GM18499 (cell line): ENCODE measurements at regions not wholly inside any gene's neighbourhood (a gene's known extent, or its start where the extent isn't known, plus 50 kb on each side); places are given as distances from the start of the nearest gene placed in this dataset.
"Not testable (repeated sequence)": the region's sequence is repeated elsewhere in the genome, so short reads cannot be mapped to it uniquely, and the experiment has no call there.

Source experiments
- ATAC-seq: cut with Tn5 transposase; IDR thresholded peaks from one replicate; pipeline ENCODE4 v1.9.1; 2021; ENCODE audit warnings: moderate number of reproducible peaks; ENCODE audit not compliant: insufficient read depth, unreplicated experiment

DNA sequence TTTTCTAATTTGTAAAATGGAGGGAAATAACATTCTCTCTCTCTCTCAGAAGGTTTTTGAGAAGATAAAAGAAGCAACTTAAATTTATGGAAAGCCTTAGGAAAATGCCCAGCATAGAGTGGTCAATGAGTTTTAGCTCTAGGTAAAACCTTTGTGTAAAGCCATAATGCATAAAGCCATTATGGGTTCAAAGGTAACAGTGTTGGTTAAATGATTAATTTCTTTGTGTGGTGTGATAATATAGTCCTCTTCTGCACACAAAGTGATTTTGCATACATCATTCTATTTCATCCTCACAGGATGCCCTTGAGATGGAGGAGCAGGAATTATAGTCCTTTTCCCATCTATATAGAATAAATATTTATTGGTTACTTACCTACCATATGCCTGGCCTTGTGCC, 602.9 kb downstream of the CSNK1G3 start:
- ATAC-seq = no peak

DNA sequence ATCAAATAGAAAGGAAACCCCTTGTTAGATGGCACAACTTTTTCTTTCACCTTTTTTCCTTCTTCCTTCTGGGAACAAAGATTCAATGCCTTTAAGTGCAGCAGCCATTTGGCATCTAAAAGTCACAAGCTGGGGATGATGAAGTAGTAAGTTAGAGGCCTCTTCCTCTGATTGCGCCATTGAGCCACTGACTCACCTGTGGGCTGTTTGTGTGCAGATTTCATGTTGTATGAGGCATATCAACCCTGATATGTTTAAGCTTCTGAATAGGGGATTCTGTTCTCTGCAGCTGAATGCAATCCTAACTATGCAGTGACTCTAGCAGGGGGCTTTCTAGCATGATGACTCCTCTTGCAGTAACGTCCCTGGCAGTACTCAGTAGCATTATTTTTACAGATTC, 599.9 kb downstream of the CSNK1G3 start:
- no peak for ATAC-seq

DNA sequence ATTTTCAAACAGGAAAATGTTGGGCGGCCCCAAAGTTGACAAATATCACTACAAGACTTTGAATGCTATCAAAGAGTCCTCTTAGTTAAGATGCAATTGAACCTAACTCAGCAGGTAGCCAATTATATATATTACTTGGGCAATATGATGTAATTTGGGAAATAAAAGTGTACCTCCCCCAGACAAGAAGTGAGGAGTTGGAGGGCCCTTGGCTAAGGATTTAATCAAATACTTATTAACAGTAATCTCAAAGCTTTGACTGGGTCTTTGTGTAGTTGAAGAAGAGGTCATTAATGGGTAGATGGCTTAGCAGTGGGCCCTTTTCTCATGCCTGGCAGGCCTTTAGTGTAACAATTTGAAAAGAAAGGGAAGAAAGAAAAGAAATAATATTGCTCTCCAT, 599.0 kb downstream of the CSNK1G3 start:
- ATAC-seq = no peak

DNA sequence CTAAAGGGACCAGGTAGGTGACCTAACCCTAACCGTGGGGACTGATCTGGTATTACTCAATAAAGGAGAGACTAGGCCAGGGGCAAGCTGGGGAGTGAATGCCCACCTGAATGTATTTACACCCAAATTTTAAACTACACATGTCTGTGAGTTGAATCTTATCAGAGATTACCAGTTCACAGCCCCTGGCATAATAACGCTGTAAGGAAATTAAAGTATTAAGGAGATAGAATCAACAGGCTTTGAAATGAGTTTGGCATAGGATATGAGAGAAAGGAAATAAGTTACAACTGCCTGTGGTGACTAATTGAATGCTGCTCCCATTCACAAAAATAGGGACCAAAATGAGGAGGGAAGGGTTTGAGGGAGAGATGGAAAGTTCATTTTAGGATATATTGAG, 593.3 kb downstream of the CSNK1G3 start:
- no peak for ATAC-seq

DNA sequence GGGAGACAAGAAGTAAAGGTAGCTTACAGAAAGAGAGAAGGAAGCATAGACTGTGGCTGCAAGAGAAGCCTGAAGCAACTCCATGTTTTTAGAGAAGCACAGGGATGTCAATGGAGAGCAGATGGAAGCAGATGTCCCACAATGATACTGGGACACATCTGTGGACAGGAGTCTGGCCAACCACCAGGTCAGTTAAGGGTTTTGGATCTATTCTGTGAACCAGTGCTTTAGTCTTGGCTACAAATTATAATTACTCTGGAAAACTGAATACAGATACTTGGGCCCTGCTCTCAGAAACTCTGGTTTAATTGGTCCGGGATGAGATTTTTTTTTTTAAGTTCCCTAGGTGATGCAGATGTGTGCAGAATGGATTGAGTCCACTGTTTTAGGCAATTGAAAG, 592.8 kb downstream of the CSNK1G3 start:
- ATAC-seq = no peak

DNA sequence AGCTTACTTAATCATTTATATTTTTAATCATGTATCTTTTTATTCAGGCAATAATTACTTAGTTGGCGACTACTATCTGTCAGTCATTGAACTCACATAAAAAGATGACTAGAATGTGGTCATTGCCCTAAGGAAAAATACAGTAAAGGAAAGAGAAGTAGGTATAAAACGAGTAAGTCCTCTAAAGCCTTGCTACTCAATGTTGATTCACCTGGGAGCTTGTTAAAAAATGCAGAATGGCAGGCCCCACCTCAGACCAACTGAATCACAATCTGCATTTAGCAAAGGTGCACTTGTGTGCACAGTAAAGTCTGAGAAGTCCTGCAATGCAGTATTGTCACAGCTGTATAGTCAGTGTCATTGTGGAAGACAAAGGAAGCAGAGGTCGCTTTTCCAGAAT, 592.4 kb downstream of the CSNK1G3 start:
- no peak for ATAC-seq

DNA sequence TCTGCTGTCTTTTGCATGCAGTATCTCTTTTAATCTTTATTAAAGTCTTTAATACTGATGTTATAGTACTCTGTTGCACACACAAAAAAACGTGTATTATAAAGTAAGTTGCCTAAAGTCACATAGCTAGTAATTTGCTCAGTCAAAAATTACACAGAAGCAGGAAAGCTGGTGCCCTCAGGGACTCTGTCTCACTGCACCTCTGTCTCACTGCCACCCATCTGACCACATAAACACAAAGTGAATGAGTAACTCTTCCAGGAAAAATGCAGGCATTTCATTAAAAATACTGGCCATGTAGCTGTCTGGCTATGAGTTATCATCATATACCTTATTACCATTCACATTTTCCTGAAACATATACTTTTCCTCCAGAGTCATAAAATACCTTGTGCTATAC, 591.7 kb downstream of the CSNK1G3 start:
- no peak for ATAC-seq

DNA sequence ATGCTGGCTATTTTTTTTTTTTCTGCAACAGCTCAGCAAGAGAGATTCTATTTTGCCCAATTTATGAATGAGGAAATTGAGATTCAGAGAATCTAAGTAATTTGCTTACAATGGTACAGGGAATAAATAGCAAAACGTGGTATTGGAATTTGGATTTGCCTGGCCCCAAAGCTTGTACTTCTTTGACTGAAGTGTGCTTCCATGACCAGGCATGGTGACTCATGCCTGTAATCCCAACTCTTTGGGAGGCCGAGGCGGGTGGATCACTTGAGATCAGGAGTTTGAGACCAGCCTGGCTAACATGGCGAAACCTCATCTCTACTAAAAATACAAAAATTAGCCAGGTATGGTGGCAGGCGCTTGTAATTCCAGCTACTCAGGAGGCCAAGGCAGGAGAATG, 591.1 kb downstream of the CSNK1G3 start:
- ATAC-seq = not testable (repeated sequence)

DNA sequence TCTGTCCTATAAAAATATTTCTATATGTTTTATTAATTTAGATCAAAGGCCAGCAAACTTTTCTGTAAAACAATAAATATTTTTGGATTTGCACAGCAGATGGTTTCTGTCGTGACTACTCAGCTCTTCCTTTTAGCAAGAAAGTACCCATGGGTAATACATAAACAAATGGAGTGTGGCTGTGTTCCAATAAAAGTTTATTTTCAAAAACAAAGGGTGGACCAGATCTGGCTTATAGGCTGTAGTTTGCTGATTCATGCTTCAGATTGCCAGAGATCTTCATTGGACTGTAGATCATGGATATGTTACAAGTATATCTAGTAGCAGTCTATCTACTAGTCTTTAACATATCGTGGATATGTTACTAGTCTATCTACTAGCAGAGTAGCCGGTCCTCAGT, 590.5 kb downstream of the CSNK1G3 start:
- ATAC-seq = no peak

DNA sequence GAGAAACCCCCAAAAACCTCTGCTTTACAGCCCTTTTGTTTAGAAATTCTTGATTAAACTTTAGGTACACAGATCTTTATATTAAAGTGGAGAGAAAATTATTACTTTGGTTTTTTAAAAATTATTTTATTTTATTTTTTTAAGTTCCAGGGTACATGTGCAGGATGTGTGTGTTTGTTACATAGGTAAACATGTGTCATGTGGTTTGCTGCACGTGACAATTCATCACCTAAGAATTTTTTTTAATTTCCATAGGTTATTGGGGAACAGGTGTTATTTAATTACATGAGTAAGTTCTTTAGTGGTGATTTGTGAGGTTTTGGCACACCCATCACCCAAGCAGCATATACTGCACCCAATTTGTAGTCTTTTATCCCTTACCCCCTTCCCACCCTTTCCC, 581.7 kb downstream of the CSNK1G3 start:
- ATAC-seq = no peak

DNA sequence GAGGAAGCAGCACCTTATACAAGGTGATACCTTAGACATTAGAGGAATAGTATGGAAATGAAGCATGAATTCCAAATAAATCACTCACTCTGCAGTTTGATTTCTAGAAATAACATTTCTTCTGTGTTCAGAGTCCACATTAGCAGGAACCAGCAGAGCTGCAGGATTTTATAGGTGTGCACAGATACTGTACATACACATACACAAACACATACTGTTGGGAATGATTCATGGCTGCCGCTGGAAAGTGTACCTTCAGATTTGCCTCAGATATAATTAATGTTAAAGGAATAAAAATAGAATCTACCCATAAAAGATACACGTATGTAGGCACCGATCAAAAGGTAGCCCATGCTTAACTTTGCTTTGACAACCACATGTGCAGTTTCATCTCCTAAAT, 578.1 kb downstream of the CSNK1G3 start:
- no peak for ATAC-seq

DNA sequence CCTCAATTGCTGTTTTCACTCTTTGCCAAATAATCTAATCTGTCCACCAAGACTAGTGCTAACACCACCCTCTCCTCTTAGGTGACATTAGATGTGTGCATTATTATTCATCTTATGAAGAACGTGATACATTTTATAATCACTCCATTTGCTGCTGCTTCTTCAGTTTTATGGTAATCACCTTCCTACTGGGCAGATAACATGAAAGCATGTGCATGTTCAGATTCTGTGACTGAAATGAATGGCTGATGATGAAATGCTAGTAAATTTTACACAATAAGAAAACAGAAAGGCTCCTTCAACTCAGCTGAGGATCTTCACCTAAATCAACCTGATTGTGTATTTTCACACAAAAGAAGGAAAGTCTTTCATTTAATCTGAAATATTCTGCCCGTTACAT, 577.6 kb downstream of the CSNK1G3 start:
- no peak for ATAC-seq

DNA sequence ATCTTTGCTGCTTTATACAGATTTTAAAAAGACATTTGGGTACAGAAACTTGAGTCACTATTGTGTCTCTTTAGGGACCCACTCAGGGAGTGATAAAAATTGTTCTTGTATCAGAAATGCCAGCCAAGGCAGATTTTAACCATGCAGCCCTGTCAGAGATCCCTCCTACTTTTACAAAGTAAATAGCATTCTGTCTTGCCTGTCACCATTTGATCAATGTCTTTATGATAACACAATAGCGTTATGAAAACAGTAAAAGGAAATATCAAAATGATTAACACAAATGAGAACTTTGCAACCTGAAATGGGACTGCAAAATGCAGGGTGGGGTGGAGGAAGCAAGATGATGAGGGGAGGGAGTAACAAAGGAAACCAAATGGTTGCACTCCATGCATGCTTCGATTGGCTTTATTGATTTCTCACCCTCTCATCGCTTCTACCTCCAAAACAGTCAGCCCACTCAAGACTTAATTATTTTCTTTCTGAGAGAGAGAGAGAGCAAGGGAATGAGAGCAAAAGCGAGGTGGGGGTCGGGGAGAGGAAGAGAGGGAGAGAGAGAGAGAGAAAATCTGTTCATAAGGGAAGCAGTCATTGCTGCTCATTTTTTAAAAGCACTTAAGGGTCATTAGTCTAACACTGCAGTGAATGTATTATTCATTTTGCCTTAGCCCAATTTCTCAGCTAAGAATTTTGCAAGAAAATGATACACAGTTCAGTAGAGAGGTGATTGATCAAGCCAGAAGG, 576.5 kb downstream of the CSNK1G3 start:
- ATAC-seq = no peak

DNA sequence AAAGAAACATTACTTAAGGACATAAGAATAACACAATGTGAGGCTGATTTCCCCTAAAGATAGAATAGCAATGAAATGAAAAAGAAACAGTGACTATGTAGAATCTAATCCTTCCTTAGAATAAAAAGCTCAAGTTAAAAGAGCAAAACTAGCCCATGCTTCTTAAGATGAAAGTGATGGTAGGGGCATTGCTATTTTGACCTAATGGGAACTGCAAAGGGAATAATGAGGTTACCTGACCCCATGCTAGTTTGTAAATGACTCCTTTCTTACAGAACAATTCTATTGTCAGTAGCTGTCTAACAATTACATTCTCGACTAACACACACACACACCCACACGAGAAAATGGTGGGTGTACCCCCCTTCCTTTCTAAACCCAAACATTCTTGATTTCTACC, 575.8 kb downstream of the CSNK1G3 start:
- ATAC-seq = no peak

DNA sequence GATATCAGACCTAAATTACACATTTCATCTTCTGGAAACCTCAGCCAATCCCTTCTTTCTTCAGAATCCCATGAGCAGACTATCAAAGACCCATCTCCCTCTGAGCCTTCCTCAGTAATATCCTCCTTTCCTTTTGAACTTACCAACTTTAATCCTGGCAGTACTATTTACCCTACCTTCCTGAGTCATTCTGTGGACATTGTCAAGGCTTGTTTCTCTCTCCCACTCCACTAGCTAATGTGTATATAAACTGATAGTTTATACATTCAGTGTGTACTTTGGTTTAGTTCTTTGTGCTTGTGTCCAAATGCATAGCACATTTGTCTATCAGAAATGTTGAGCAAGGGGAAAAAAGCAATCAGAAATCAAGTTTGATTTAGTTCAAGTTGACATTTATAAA, 568.3 kb downstream of the CSNK1G3 start:
- ATAC-seq = no peak

DNA sequence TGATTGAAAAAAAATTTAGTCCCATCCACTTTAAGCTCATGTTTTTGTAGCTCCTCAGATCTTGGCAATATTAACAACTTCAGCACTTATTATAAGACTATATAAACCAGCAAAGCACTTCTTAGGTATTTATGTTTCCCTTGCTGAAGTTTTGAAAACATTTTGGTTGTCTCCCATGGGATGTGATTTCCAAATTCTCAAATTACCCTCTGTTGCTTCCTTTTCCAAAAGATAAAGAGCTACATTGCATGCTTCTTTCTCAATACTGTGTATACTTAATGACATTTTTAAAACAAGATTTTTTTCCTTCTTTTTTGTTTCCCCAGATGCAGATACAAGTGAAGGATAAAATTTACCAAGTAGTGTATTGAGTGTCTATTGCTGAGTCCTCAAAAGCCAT, 567.1 kb downstream of the CSNK1G3 start:
- no peak for ATAC-seq

DNA sequence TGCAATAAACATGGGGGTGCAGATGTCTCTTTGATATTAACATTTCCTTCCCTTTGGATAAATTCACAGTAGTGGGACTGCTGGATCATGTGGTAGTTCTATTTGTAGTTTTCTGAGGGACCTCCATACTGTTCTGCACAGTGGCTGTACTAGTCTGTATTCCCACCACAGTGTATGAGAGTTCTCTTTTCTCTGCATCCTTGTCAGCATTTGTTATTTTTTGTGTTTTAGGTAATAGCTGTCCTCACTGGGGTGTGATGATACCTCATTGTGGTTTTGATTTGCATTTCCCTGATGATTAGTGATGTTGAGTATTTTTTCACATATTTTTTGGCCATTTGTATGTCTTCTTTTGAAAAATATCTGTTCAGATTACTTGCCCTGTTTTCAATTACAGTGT, 562.5 kb downstream of the CSNK1G3 start:
- no peak for ATAC-seq

DNA sequence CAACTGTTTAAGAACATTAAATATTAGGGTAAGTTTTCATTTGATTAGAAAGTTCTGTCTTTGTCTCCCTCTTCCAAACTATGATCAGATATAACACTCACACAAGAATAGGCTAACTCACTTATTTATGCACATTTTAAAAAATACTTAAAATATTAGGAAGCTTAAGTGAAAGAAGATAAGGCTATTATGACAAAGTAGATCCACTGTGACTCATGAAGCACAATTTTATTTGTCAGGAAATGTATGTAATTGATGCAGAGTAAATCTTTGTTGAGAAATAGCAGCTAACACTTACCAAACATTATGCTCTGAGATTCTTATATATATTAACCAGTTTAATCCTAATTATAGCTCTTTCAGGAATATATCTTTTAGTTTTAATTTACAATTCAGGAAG, 560.6 kb downstream of the CSNK1G3 start:
- ATAC-seq = no peak

DNA sequence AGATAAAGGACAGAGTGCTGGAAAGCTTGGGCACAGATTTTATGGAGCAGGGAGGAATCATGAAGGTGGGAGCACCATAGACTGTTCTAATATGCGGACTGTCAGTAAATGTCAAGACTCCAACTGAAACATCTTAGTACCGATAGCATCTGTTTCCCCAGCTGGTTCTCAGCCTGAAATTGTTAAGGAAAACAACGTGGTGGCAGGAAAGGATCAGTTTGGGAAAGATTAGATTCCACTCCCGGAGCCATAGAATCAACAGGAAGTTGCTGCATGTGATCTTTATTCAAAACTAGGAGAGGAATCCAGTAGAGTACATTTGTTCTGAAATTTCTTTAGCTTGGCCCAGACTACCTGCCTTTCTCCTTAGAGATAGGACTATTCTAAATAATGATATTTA, 559.1 kb downstream of the CSNK1G3 start:
- no peak for ATAC-seq

DNA sequence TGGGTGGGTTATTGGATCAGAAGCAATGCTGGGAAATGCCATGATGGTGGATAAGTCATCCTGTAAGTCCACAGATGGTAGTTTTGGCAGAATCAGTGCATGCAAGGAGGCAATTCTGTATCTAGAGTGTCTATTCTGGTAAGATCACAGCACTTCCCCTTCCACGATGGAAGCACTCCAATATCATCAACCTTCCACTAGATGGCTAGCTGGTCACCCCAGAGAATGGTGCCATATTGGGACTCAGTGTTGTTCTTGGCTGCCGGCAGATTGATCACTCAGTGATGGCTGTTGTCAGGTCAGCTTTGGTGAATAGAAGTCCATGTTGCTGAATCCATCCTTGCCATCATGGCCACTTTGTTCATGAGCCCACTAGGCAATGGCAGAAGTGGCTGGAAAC, 553.5 kb downstream of the CSNK1G3 start:
- no peak for ATAC-seq

DNA sequence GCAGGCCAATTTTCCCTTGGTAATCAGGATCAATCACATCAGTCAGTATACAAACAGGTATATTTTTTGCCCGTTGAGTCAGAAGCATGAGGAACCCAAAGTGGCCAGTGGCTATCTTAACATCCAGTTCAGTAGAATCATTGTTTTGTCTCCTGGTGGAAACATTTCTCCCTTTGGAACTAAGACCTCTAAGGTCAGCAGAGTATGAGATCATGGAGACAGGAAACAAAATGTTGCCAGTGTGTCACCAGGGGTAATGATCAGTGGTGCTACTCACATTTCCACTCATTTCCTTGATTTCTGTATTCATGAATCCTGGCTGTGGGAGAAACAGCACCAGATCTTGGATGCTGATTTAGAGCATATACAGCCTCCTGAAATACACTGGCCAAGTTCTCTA, 553.0 kb downstream of the CSNK1G3 start:
- no peak for ATAC-seq

DNA sequence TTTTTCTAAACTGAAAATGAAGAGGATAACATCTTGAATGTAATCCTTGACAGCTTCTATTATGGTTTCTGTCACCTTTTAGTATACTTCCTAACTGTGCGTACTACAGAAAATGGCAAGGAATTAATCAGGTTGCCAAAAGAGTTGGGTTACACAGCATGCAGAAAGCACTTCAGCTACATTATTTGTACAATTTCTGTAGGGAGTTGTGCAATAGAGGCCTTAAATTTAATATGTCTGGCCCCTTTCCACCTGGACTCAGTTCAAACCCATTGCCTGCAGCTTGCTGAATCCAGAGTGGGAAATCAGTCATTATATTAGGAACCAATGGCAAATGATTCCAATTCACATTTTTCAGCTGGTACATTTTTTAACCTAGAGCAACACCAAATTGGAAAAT, 549.7 kb downstream of the CSNK1G3 start:
- ATAC-seq = no peak

DNA sequence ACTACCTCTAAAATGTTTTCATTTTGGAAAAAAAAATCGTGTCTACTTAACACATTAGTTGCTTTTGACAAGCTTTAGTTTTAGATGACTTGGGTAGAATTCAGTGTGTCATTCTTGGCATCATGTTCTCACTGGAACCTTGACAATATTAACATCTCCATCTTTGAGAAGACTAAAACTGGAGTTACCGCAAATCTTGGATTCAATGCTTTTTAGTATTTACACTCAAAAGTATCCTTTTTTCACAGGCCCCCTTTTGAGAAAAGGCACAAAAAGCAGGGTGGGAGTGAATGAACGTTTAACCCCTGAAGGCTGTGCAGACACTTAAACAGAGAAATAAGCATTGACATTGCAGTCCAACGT, 549.1 kb downstream of the CSNK1G3 start:
- ATAC-seq = no peak
